Right atrium auricular region (tissue), 2 donors: ENCODE measurements at regions not wholly inside any gene's neighbourhood (a gene's known extent, or its start where the extent isn't known, plus 50 kb on each side); places are given as distances from the start of the nearest gene placed in this dataset.

ENCODE experiments used
- DNase-seq: peaks from one replicate; pipeline ENCODE4 v3.0.0-alpha.2; 2019; ENCODE audit warnings: low spot score
- H3K27ac ChIP-seq, 2 donors: fragments of 200-600 bp; sonication (generic); 1 replicate in 1 of 2; 2 replicates in 1 of 2; pipeline ENCODE4 v1.5.1; 2016 to 2019
- H3K27me3 ChIP-seq, 2 donors: fragments of 200-600 bp; sonication (generic); one replicate each; pipeline versions ENCODE4 v1.5.1 to v1.6.0; 2017 to 2019
- H3K36me3 ChIP-seq: fragments of 200-600 bp; sonication (generic); one replicate; pipeline ENCODE4 v1.5.1; 2016
- H3K4me1 ChIP-seq, 2 donors: fragments of 200-600 bp; sonication (generic); one replicate each; pipeline versions ENCODE4 v1.5.1 to v1.6.0; 2017 to 2019
- H3K4me3 ChIP-seq, 2 donors: fragments of 200-600 bp; sonication (generic); 1 replicate in 1 of 2; 2 replicates in 1 of 2; pipeline ENCODE4 v1.5.1; 2017 to 2019; ENCODE audit warnings: mild to moderate bottlenecking in 1 of 2, moderate library complexity in 1 of 2
- H3K9me3 ChIP-seq, 2 donors: fragments of 200-600 bp; sonication (generic); one replicate each; pipeline ENCODE4 v1.5.1; 2019
- CTCF ChIP-seq, 2 donors: fragments of 200-600 bp; sonication (generic); IDR thresholded peaks; one replicate each; pipeline ENCODE4 v1.5.1; 2019; ENCODE audit warnings: antibody characterized with exemption in 2 of 2

- Histone ChIP-seq H3K36me3 (no peaks in the 10 kb centered on the region), H3K4me3 (no peak overlapping the region), H3K27me3 (no peaks in the 10 kb centered on the region), H3K27ac (no peak overlapping the region), H3K4me1 (no peaks in the 10 kb centered on the region), H3K9me3 (peaks cover 0 to 6% of the 10 kb centered on the region in 2 donors)
- TF ChIP-seq CTCF (IDR thresholded peaks at IDR 0.05): no peak
- no peak for DNase-seq
Measured at GRCh38 chr1:34578306-34578705, 176.5 kb upstream of the GJB5 start.

- Histone ChIP-seq H3K36me3 (no peaks in the 10 kb centered on the region), H3K9me3 (peaks cover 0 to 6% of the 10 kb centered on the region in 2 donors), H3K27ac (no peak overlapping the region), H3K4me1 (no peaks in the 10 kb centered on the region), H3K4me3 (no peak overlapping the region), H3K27me3 (no peaks in the 10 kb centered on the region)
- no peak for DNase-seq
- TF ChIP-seq CTCF (IDR thresholded peaks at IDR 0.05): no peak
Measured at GRCh38 chr1:34582356-34582755, 172.5 kb upstream of the GJB5 start.

GRCh38 chr1:34587761-34588160 lies 167.1 kb upstream of the GJB5 start:
- no peak overlapping the region for H3K27ac ChIP-seq
- no peaks in the 10 kb centered on the region for H3K9me3 ChIP-seq
- H3K4me1 ChIP-seq: no peaks in the 10 kb centered on the region
- no peak overlapping the region for H3K4me3 ChIP-seq
- H3K27me3 ChIP-seq: no peaks in the 10 kb centered on the region
- DNase-seq: no peak
- H3K36me3 ChIP-seq: no peaks in the 10 kb centered on the region
- TF ChIP-seq CTCF (IDR thresholded peaks at IDR 0.05): no peak

GRCh38 chr1:34590211-34590623 lies 164.6 kb upstream of the GJB5 start:
- Histone ChIP-seq H3K9me3 (no peaks in the 10 kb centered on the region), H3K27me3 (no peaks in the 10 kb centered on the region), H3K4me3 (no peak overlapping the region), H3K36me3 (no peaks in the 10 kb centered on the region), H3K4me1 (no peaks in the 10 kb centered on the region), H3K27ac (no peak overlapping the region)
- no peak for DNase-seq
- no peak for TF ChIP-seq CTCF (IDR thresholded peaks at IDR 0.05)

GRCh38 chr1:34591751-34592629 lies 162.9 kb upstream of the GJB5 start:
- Histone ChIP-seq H3K27me3 (no peaks in the 10 kb centered on the region), H3K4me1 (no peaks in the 10 kb centered on the region), H3K4me3 (no peak overlapping the region), H3K36me3 (no peaks in the 10 kb centered on the region), H3K9me3 (no peaks in the 10 kb centered on the region), H3K27ac (no peak overlapping the region)
- TF ChIP-seq CTCF (IDR thresholded peaks at IDR 0.05): no peak
- DNase-seq: no peak
